ENCODE measurements at regions not wholly inside any gene's neighbourhood (a gene's known extent, or its start where the extent isn't known, plus 50 kb on each side); places are given as distances from the start of the nearest gene placed in this dataset.

DNA sequence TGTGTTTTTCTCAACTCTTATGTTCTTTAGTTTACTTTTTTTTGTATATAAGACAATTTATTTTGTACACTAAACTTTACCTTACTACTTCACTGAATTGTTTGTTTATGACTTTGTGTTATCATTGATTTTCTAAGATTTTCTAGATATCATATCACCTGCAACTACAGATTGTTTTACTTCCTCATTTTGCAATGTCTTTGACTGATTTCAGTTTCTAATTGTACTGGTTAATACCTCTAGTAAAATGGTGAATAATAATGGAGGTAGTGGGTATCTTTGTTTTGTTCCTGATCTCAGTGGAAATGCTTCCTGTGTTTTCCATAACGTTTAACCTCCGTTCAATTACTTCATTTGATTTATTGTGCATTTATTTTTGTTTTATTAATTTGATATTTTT, 490.2 kb downstream of the TLL1 start:
- DNase-seq (ENCODE audit: low spot score), result no peak

GRCh38 chr4:166366012-166366411, 493.0 kb downstream of the TLL1 start:
- DNase-seq (ENCODE audit: low spot score), result no peak

GRCh38 chr4:166377578-166377977, 504.5 kb downstream of the TLL1 start:
- DNase-seq (ENCODE audit: low spot score), result no peak

- no peak for DNase-seq (ENCODE audit: low spot score)
These were observed 513.7 kb downstream of the TLL1 start for GRCh38 chr4:166386491-166387360.

DNA sequence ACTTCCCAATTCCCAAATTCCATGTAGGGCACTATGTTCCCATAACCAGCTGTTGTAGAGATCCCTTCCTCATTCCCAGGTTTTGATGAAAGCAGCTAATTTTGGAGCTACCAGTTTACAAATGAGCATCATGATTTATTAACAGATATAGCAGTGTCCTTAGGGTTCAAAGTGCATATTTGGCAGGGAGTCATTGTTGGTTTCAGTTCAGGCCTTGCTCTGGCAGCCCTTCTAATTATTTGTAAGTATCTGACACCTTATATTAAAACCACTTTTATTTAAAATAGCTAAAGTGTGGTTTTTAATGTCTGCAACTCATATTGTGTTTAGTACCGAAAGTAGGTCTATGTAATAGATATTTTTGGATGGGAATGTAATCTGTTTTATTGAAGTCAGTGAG, 518.5 kb downstream of the TLL1 start:
- DNase-seq (ENCODE audit: low spot score), result no peak

DNA sequence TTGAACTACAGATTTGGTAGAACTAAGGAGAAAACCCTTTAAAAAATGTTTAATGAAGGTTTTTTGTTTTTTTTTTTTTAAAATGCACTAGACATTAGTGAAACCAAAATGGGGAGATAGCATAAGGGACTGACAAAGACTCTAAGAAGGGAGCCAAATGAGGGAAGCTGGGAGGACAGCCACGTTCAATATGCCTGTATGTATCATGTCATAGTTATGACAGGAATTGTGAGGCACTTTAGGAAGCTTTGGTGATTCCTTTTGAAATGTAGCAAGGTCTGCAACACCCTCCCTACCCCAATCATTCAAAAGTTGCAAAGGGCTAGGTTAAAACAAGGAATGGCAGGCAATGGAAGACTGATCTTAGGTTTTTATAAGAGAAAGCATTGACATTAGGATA, 526.0 kb downstream of the TLL1 start:
- DNase-seq (ENCODE audit: low spot score), result no peak

- no peak for DNase-seq (ENCODE audit: low spot score)
These were observed 527.3 kb downstream of the TLL1 start for GRCh38 chr4:166400270-166400894.

- DNase-seq (ENCODE audit: low spot score), result no peak
These were observed 540.3 kb downstream of the TLL1 start for GRCh38 chr4:166413356-166413755.

DNA sequence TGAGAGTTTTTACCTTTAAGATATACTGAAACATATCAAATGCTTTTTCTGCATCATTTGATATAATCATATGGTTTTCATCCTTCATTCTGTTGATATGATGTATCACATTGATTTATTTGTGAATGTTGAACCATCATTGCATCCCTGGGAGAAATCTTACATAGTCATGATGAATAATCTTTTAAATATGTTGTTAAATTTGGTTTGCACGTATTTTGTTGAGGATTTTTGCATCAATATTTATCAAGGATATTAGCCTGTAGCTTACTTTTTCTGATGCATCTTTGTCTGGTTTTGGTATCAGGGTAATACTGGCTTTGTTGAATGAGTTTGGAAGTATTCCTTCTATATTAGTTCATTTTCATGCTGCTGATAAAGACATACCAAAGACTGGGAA, 541.4 kb downstream of the TLL1 start:
- no peak for DNase-seq (ENCODE audit: low spot score)

GRCh38 chr4:166415749-166416148, 542.7 kb downstream of the TLL1 start:
- DNase-seq (ENCODE audit: low spot score), result no peak

- no peak for DNase-seq (ENCODE audit: low spot score)
These were observed 548.6 kb downstream of the TLL1 start for GRCh38 chr4:166421556-166422156.

GRCh38 chr4:166422475-166422874, 549.4 kb downstream of the TLL1 start:
- DNase-seq (ENCODE audit: low spot score), result no peak

DNA sequence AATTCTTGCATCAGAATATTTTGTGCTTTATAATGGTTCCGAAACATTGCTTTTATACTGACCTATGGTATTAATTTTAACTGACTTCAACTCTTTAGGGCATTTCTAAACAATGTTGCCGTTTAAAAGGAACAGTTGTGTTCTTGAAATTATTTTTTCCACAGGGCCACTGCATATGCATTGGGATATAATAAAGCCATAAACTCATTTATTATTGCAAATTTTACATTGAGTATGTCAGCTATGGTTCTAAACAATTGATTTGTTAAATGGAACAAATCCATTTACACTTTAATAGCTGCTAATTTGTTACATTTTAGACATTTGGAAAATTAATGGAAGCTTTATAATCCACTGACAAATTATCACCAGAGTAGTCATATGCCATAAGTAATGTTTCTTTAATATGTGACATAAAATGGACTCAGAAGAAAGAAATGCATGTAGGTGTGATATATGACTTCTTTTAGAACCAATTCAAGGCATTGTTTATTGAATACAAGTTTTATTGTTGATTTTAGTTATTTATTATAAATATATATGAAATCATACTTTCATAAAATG, 553.3 kb downstream of the TLL1 start:
- DNase-seq (ENCODE audit: low spot score), result no peak

DNA sequence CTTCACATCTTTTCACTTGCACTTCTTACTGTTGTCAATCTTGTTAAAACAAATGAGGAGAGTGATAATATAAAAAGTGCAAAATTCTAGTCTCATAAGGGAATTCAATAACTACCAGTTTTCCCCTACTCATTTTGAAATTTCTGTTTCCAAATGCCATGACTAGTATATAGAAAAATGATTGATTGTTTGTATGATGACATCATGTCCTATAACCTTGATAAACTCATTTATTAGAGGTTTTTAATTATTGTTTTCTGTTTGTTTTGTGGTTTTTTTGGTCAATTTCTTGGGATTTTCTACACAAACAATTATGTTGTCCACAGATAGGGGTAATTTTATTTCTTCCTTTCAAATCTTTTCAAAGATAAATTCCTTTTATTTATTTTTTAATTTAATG, 559.1 kb downstream of the TLL1 start:
- DNase-seq (ENCODE audit: low spot score), result no peak

DNA sequence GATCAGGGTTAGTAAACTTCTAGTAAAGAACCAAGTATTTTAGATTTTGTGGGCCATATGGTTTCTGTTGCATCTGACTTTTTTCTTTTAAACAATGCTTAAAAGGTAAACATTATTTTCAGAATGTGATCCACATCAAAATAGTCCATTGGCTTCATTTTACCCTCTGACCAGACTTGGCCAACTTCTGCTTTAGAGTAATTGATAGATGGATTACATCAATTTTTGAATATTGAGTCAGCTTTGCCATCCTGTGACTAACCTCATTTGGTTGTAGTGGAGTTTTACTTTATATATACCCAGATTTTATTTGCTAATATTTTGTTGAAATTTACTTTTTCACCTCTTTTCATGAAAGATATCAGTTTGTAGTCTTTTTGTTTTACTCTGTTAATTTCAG, 559.8 kb downstream of the TLL1 start:
- no peak for DNase-seq (ENCODE audit: low spot score)

GRCh38 chr4:166435449-166435848, 562.4 kb downstream of the TLL1 start:
- DNase-seq (ENCODE audit: low spot score), result no peak

GRCh38 chr4:166458756-166459155, 585.7 kb downstream of the TLL1 start:
- DNase-seq (ENCODE audit: low spot score), result no peak

DNA sequence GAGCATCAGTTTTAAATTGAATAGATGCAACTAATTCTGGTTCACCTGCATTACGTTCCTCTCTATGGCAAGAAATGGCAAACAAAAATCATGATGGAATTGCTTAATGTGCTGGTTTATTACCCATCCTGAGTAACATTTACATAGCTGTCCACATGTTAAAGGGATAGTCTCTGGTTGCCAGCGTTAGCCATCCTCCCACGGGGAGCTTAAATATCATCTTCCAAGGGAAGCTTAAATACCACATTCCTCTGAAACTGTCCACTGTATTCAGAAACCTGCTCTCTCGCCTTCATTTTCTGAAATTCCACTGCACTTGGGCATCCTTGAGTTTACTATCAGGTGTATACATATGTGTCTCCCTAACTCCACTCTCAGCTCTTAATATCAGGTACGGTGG, 586.6 kb downstream of the TLL1 start:
- DNase-seq (ENCODE audit: low spot score), result no peak

DNA sequence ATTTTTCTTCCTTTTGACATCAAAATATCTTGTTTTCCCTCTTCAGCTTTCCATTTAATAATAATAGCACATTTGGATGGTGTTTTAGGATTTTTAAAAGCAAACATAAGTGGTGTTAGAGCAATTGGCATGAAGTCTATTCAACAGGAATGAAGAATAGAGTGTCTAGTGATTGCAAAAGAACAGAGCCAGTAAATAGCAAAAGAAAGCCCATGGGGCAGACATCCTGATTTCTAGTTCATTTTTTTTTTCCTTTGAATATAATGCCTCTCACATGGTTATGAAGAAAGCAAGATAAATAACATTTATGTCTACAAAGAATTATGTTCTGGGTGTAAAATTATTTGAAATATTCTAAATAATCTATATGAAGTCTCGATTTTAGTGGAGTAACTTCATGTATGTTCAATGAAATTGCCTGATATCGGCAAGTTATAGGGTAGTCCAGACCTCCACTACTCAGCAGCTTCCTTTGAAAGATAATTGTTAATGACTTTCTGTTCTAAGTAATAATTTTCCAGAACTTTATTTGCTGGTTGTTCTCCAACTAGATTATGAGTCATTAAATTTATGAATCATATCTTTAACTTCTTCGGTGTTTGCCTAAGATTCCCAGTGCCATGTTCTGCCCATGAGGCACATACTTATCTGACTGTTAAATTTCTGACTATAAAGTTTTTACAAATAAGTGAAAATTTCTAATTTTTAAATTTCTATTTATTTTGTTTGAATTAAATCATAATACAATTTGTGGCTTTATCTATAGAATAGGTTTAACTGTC, 587.9 kb downstream of the TLL1 start:
- no peak for DNase-seq (ENCODE audit: low spot score)

GRCh38 chr4:166481055-166481454, 608.0 kb downstream of the TLL1 start:
- no peak for DNase-seq (ENCODE audit: low spot score)

DNA sequence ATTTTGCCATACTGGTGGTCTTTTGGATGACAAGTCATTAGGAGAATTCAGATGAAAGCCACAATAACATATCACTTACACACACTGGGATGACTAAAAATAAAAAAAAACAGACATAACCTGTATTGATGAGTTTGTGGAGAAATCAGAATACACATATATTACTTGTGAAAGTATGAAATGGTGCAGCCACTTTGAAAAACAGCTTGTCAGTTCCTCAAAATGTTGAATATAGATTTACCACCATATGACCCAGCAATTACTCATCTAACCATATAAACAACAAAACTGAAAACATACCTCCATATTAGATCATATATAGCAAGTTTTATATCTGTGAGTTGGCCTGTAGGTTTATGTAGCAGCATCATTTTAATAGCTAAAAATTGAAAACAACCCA, 608.7 kb downstream of the TLL1 start:
- no peak for DNase-seq (ENCODE audit: low spot score)

DNA sequence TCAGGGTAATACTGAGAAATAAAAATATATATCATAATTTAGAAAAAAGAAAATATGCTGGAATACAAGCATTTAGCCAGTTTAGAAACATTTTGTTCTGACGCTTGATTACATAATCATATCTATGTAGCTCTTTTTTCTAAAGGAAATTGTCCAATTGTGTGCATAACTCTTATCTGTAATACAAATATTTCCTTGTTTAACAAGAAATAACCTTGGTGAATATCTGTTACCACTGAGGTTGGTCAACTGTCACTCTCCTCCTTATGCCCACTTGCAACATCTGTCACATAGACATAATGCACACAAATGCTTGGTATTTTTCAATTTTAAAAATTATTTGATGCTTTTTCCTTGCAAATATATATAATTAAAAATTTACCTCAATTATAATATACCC, 609.7 kb downstream of the TLL1 start:
- DNase-seq (ENCODE audit: low spot score), result no peak
